CD4-positive, CD25-positive, alpha-beta regulatory T cell (primary cell): ENCODE measurements at regions not wholly inside any gene's neighbourhood (a gene's known extent, or its start where the extent isn't known, plus 50 kb on each side); places are given as distances from the start of the nearest gene placed in this dataset.
A peak's percentile ranks its signal among the peaks of the same experiment; 100 is the strongest.

Source experiments
- ATAC-seq, 2 donors: fragments of 150-1000 bp; cut with Tn5 transposase; one replicate each; pipeline ENCODE4 v1.10.0; 2021; ENCODE audit warnings: low read depth in 2 of 2, moderate number of reproducible peaks in 2 of 2, moderate library complexity in 1 of 2
- DNase-seq, 3 donors: peaks; one replicate each; pipeline versions ENCODE4 v3.0.0 to v3.0.0-alpha.2; 2012 to 2022; ENCODE audit warnings: mixed read lengths in 1 of 3
- H3K27ac ChIP-seq: one replicate; pipeline ENCODE4 v1.7.0; 2013; ENCODE audit warnings: mild to moderate bottlenecking, low read length; ENCODE audit not compliant: insufficient read depth, poor library complexity, severe bottlenecking
- H3K27me3 ChIP-seq: one replicate; pipeline ENCODE4 v1.7.0; 2013; ENCODE audit warnings: low read length; ENCODE audit not compliant: control insufficient read depth, insufficient read depth
- H3K36me3 ChIP-seq: one replicate; pipeline ENCODE4 v1.7.0; 2013; ENCODE audit warnings: mild to moderate bottlenecking, low read length, moderate library complexity; ENCODE audit not compliant: control insufficient read depth, insufficient read depth
- H3K4me1 ChIP-seq: 2 replicates; pipeline ENCODE4 v1.7.0; 2013; ENCODE audit warnings: mild to moderate bottlenecking, low read length; ENCODE audit not compliant: insufficient read depth, control insufficient read depth, poor library complexity, severe bottlenecking
- H3K4me3 ChIP-seq: one replicate; pipeline ENCODE4 v1.7.0; 2013; ENCODE audit warnings: low read depth, mild to moderate bottlenecking, low read length, moderate library complexity
- H3K9me3 ChIP-seq, 2 experiments: 1 replicate in 1 of 2; 2 replicates in 1 of 2; pipeline ENCODE4 v1.7.0; 2013; ENCODE audit warnings: low read length in 2 of 2, mild to moderate bottlenecking in 1 of 2, moderate library complexity in 1 of 2; ENCODE audit not compliant: control insufficient read depth in 2 of 2
- H3K27ac Mint-ChIP-seq, 3 donors: one replicate each; pipeline ENCODE4 v1.8.0; 2020 to 2022; ENCODE audit warnings: mild to moderate bottlenecking in 3 of 3, mixed read lengths in 3 of 3, moderate library complexity in 2 of 3
- H3K27me3 Mint-ChIP-seq: one replicate; pipeline ENCODE4 v1.8.0; 2022; ENCODE audit warnings: mild to moderate bottlenecking, mixed read lengths
- H3K36me3 Mint-ChIP-seq: one replicate; pipeline ENCODE4 v1.8.0; 2020; ENCODE audit warnings: mixed read lengths
- H3K4me1 Mint-ChIP-seq, 4 donors: one replicate each; pipeline ENCODE4 v1.8.0; 2020 to 2022; ENCODE audit warnings: mixed read lengths in 4 of 4, mild to moderate bottlenecking in 1 of 4
- H3K4me3 Mint-ChIP-seq, 4 donors: one replicate each; pipeline ENCODE4 v1.8.0; 2020 to 2022; ENCODE audit warnings: mild to moderate bottlenecking in 4 of 4, mixed read lengths in 4 of 4, moderate library complexity in 3 of 4
- H3K9me3 Mint-ChIP-seq, 7 donors: one replicate each; pipeline ENCODE4 v1.8.0; 2020 to 2022; ENCODE audit warnings: mixed read lengths in 7 of 7, mild to moderate bottlenecking in 3 of 7, moderate library complexity in 2 of 7

DNA sequence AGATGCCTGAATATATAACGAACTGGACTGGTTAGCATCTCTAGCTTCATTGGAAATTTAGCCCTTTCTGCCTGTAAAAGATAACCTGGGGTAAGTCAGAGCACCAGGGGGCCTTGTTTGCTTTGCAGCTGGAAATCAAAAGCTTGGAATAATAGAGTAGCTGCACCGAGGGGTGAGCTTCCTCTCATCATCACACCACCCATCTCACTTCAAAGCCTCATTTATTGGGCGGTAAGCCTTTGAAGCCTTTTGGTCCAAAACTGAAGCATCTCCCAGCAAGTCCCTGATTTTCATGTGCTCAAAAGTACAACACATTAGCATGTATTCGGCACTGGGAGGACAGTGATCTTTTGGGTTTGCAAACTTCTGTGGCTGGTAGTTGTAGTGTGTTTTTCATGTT lies 405.1 kb downstream of the FOXO1 start:
- no peak overlapping the region for H3K27ac Mint-ChIP-seq
- H3K9me3 Mint-ChIP-seq: peaks cover 0 to 4% (median 0%) of the 10 kb centered on the region in 7 donors
- peaks cover 4% of the 10 kb centered on the region for H3K27me3 Mint-ChIP-seq
- no peak overlapping the region for H3K4me3 ChIP-seq
- ATAC-seq (no peak), DNase-seq (no peak)
- H3K4me1 ChIP-seq: no peaks in the 10 kb centered on the region
- no peaks in the 10 kb centered on the region for H3K27me3 ChIP-seq
- peaks cover 0 to 6% (median 5%) of the 10 kb centered on the region in 4 donors for H3K4me1 Mint-ChIP-seq
- no peak overlapping the region for H3K4me3 Mint-ChIP-seq
- no peaks in the 10 kb centered on the region for H3K36me3 ChIP-seq
- no peak overlapping the region for H3K27ac ChIP-seq
- H3K36me3 Mint-ChIP-seq: no peaks in the 10 kb centered on the region
- no peaks in the 10 kb centered on the region for H3K9me3 ChIP-seq

DNA sequence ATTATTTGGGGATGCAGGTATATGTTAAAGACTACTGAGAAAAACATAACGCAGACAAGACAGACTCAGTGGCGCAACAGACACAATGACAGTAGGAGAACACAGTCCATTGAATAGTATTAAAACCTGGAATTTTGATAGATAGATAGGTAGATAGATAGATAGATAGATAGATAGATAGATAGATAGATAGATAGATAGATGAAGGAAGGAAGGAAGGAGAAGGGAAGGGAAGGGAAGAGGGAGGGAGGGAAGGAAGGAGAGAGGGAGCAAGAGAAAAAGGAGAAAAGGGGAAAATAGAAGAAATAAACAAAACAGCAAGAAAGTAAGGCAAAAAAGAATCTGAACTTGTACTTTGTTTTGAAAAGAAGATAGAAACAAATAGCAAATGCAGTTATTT lies 404.5 kb downstream of the FOXO1 start:
- Histone ChIP-seq H3K27ac (no peak overlapping the region), H3K4me1 (no peaks in the 10 kb centered on the region), H3K4me3 (no peak overlapping the region), H3K27me3 (no peaks in the 10 kb centered on the region), H3K9me3 (no peaks in the 10 kb centered on the region), H3K36me3 (no peaks in the 10 kb centered on the region)
- DNase-seq (no peak), ATAC-seq (no peak)
- H3K27ac Mint-ChIP-seq: no peak overlapping the region
- H3K4me1 Mint-ChIP-seq: peaks cover 0 to 6% (median 5%) of the 10 kb centered on the region in 4 donors
- no peaks in the 10 kb centered on the region for H3K36me3 Mint-ChIP-seq
- no peak overlapping the region for H3K4me3 Mint-ChIP-seq
- H3K27me3 Mint-ChIP-seq: peaks cover 4% of the 10 kb centered on the region
- H3K9me3 Mint-ChIP-seq: peaks cover 0 to 4% (median 0%) of the 10 kb centered on the region in 7 donors

DNA sequence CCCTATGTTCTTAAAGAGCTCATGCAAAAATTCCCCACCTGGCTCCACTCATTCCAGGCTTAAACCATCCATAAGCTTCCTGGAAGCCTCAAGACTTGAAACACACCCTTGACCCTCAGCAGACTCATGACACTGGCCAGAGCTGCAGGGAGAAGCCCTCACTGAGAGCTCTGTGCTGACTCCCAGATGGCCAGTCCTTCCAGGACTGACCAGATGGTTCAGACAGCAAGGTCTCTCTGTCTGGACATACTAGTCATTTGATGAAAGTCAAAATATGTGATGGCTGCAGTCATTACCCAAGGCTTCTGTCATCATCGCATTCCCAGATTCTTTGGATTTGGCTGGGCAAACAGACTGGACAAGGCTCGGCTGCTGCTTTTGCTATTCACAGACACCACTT lies 397.4 kb downstream of the FOXO1 start:
- Mint-ChIP-seq H3K9me3 (peaks cover 0 to 4% (median 0%) of the 10 kb centered on the region in 7 donors), H3K4me3 (no peak overlapping the region), H3K4me1 (peaks cover 9 to 33% (median 24%) of the 10 kb centered on the region in 4 donors), H3K36me3 (no peaks in the 10 kb centered on the region), H3K27ac (no peak overlapping the region), H3K27me3 (no peaks in the 10 kb centered on the region)
- Histone ChIP-seq H3K4me3 (no peak overlapping the region), H3K36me3 (no peaks in the 10 kb centered on the region), H3K4me1 (peaks cover 12% of the 10 kb centered on the region), H3K27ac (no peak overlapping the region), H3K27me3 (no peaks in the 10 kb centered on the region), H3K9me3 (no peaks in the 10 kb centered on the region)
- ATAC-seq (no peak), DNase-seq (no peak)

DNA sequence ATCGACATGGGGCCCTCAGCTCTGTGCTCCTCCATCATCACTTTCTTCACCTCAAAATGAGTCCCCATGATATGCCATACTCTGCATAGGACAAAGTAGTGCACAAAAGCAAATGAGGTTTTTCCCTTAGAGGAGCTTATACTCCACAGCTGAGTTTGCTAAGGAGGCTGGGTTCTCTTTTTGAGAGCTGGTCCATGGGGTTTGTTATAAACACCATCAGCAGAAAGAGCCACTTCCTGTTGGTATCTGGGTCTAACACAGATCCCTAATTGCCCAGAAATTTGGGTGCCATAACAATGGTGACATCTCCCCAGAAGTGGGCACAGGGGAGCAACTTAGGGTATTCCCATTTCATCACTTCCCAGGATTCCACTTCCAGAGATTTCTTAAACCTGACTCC lies 395.7 kb downstream of the FOXO1 start:
- Mint-ChIP-seq H3K4me1 (peaks cover 12 to 45% (median 27%) of the 10 kb centered on the region in 4 donors), H3K27me3 (no peaks in the 10 kb centered on the region), H3K9me3 (no peaks in the 10 kb centered on the region), H3K36me3 (no peaks in the 10 kb centered on the region), H3K27ac (peak overlapping the region; percentile 38 to 55 (median 49)), H3K4me3 (peak overlapping the region in 1 of 4 donors; percentile 7)
- peak in 1 of 3 donors; percentile 44 for DNase-seq
- H3K9me3 ChIP-seq: no peaks in the 10 kb centered on the region
- ATAC-seq: no peak
- peaks cover 12% of the 10 kb centered on the region for H3K4me1 ChIP-seq
- H3K27me3 ChIP-seq: no peaks in the 10 kb centered on the region
- no peaks in the 10 kb centered on the region for H3K36me3 ChIP-seq
- H3K27ac ChIP-seq: no peak overlapping the region
- no peak overlapping the region for H3K4me3 ChIP-seq

DNA sequence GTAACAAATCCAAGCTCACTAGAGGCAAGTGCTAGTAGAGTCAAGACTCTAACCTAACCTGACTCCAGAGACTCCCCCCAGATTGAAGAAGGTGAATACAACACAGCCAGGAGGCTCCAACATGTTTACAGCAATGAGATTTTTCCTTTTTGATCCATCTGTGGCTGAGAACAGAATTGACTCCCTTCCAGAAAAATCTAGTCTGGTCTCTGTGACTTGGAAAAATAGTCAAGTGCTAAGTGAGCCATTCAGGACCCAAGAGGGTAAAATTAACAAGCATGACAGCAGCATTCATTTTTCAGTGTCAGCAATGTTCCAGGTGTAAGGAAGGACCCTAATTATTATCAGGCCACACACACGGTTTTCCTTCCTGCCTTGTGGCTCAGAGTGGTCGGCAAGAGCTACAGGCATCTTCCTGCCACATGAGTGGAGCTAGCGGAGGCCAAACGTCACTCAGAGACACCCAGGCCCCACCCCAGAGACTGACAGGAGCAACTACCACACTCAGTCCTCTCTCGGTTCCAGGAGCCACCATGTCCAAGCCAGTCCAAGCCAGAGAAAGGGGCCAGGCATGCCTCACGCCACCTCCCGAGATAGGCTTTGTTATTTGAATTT lies 395.1 kb downstream of the FOXO1 start:
- Histone ChIP-seq H3K36me3 (no peaks in the 10 kb centered on the region), H3K4me3 (no peak overlapping the region), H3K27me3 (no peaks in the 10 kb centered on the region), H3K27ac (no peak overlapping the region), H3K9me3 (no peaks in the 10 kb centered on the region), H3K4me1 (peaks cover 12% of the 10 kb centered on the region)
- Mint-ChIP-seq H3K4me3 (no peak overlapping the region), H3K27ac (peak overlapping the region in 1 of 3 donors; percentile 42), H3K36me3 (no peaks in the 10 kb centered on the region), H3K27me3 (no peaks in the 10 kb centered on the region), H3K4me1 (peaks cover 12 to 45% (median 27%) of the 10 kb centered on the region in 4 donors), H3K9me3 (no peaks in the 10 kb centered on the region)
- ATAC-seq: no peak
- DNase-seq: no peak

DNA sequence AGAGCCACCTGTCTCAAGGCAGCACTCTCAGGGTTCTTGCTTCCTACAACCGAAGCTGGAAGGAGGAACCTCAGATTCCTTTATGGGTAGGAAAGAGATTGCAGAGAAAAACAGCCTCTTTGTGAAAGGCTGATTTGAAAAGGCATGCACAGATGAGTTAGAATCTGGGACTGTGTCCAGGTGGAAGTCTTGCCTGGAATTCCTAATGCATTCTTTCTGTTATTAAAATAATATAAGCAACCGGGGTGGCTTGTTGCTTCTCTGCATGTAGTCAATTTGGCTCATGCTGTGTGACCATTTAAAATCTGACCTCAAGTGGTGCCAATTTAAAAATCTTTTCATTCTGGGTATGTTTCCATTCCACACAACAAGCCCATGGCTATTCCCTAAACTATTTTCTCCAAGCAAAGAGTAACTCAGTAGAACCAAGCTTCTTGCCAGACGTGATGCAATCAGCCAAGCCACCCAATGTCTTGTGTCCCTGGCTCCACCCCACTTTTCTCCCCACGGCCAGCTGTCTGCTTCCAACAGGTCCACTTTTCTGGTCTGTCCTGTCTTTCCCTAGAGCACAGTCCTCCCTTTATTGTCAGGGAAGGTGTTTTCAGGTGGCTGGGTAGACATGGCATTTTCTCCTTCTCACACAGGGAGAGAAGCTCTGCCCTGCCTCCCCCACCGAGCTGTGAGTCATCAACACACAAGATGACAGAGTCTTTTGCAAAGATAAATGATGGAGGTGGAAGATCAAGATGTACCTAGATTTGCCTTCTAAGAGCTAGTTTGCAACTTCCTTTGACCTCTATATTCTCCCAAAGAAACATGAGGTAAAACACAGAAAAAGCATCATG lies 394.3 kb downstream of the FOXO1 start:
- peak in 1 of 3 donors; percentile 20 for DNase-seq
- no peaks in the 10 kb centered on the region for H3K27me3 Mint-ChIP-seq
- H3K27ac ChIP-seq: no peak overlapping the region
- peak overlapping the region; percentile 2 to 46 (median 42) for H3K27ac Mint-ChIP-seq
- no peaks in the 10 kb centered on the region for H3K27me3 ChIP-seq
- no peaks in the 10 kb centered on the region for H3K36me3 Mint-ChIP-seq
- H3K9me3 Mint-ChIP-seq: no peaks in the 10 kb centered on the region
- no peaks in the 10 kb centered on the region for H3K36me3 ChIP-seq
- H3K4me1 ChIP-seq: peaks cover 12% of the 10 kb centered on the region
- peaks cover 13 to 46% (median 27%) of the 10 kb centered on the region in 4 donors for H3K4me1 Mint-ChIP-seq
- peak in 1 of 2 donors; percentile 62 for ATAC-seq
- H3K4me3 ChIP-seq: no peak overlapping the region
- H3K9me3 ChIP-seq: no peaks in the 10 kb centered on the region
- no peak overlapping the region for H3K4me3 Mint-ChIP-seq

DNA sequence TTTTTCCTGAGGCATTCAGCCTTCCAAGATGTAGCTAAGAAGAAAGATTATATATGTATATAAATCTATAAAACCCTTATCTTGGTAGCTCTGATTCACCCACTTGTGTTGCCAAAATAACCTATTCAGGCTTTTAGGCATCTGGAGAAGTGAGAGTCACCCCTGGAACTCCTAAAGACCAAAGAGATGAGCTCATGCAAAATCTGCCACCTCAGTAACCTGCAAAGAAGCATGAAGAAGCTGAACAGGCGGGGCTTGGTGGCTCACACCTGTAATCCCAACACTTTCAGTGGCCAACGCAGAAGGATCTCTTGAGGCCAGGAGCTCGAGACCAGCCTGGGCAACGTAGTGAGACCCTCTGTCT lies 393.7 kb downstream of the FOXO1 start:
- Histone ChIP-seq H3K9me3 (no peaks in the 10 kb centered on the region), H3K27ac (no peak overlapping the region), H3K27me3 (no peaks in the 10 kb centered on the region), H3K4me3 (no peak overlapping the region), H3K36me3 (no peaks in the 10 kb centered on the region), H3K4me1 (peaks cover 12% of the 10 kb centered on the region)
- Mint-ChIP-seq H3K27me3 (no peaks in the 10 kb centered on the region), H3K36me3 (no peaks in the 10 kb centered on the region), H3K27ac (peak overlapping the region in 2 of 3 donors; percentile 2 to 43), H3K9me3 (no peaks in the 10 kb centered on the region), H3K4me1 (peaks cover 17 to 45% (median 28%) of the 10 kb centered on the region in 4 donors), H3K4me3 (no peak overlapping the region)
- no peak for DNase-seq
- ATAC-seq: no peak
